Lower leg skin (tissue), 4 donors: ENCODE measurements at regions not wholly inside any gene's neighbourhood (a gene's known extent, or its start where the extent isn't known, plus 50 kb on each side); places are given as distances from the start of the nearest gene placed in this dataset.
"Not testable (repeated sequence)": the region's sequence is repeated elsewhere in the genome, so short reads cannot be mapped to it uniquely, and the experiment has no call there.

ENCODE experiments used
- DNase-seq, 2 donors: peaks; one replicate each; pipeline ENCODE4 v3.0.0-alpha.2; 2019; ENCODE audit warnings: low spot score in 2 of 2
- H3K4me3 ChIP-seq: fragments of 200-600 bp; sonication (generic); 2 replicates; pipeline ENCODE4 v1.5.1; 2017; ENCODE audit warnings: mild to moderate bottlenecking, low read depth; ENCODE audit not compliant: poor library complexity, severe bottlenecking
- CTCF ChIP-seq, 3 donors: fragments of 450-650 bp; IDR thresholded peaks; one replicate each; pipeline ENCODE4 v1.5.1; 2016; ENCODE audit warnings: antibody characterized with exemption in 3 of 3, mild to moderate bottlenecking in 3 of 3, moderate library complexity in 2 of 3
- POLR2A ChIP-seq, 2 donors: fragments of 450-650 bp; IDR thresholded peaks; one replicate each; pipeline ENCODE4 v1.6.1; 2016 to 2017; ENCODE audit warnings: antibody characterized with exemption in 2 of 2, mild to moderate bottlenecking in 1 of 2, moderate library complexity in 1 of 2
- WGBS, 2 donors: methylation state at CpG; one replicate each; pipeline ENCODE4 v1.1.5; 2018; 5-methylcytosine and 5-hydroxymethylcytosine counted together
- intact Hi-C: fragments of 100-400 bp; cut with DNase I; formaldehyde crosslinking; loops from one replicate; pipeline ENCODE4 v1.15.0; 2023; ENCODE audit warnings: low total_unique reads

DNA sequence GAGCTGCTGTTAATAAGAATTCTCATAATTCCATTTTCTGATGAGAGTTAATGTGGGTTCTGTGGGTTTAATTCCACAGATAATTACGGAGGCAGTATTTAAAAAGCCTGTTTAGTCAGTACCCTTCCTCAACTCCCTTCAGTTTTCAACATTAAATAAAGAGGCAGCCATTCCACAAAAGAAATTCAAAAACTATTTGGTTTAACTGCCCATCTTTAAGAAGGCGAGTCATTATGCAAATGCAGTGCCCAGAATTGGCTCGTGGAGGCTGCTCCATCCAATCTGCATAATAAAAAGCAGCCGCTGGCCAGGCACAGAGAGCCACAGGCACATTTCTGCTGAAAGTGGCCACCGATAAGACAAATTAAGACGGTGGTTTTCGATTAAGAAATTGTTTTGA, 194.4 kb upstream of the TOX3 start:
- TF ChIP-seq CTCF (IDR thresholded peaks at IDR 0.05), result no peak
- TF ChIP-seq POLR2A (IDR thresholded peaks at IDR 0.05), result no peak
- intact Hi-C loops, result no loop called here
- H3K4me3 ChIP-seq, result no peak overlapping the region
- no peak for DNase-seq
- 21 to 22% methylated on average over 7 of the region's 7 CpGs for WGBS, 2 donors

DNA sequence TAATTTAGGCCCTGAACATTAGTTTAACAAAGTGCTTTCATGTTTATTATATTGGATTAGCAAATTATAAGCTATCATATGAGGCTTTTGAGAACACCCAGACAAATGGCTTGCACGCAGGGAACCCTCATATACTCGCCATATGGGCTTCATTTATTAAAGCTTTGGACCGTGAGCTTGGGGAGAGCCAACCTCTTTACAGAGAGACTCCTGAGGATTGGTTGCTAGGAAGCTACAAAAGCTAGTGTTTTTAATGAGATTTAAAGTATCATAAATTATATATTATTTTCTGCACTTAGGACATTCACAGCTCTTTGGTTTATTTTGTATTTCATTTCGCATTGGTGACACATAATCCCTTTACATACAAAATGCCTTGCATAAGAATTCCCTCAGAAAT, 193.8 kb upstream of the TOX3 start:
- 59 to 63% methylated on average over 4 of the region's 4 CpGs for WGBS, 2 donors
- no peak overlapping the region for H3K4me3 ChIP-seq
- intact Hi-C loops, result no loop called here
- no peak for DNase-seq
- no peak for TF ChIP-seq CTCF (IDR thresholded peaks at IDR 0.05)
- no peak for TF ChIP-seq POLR2A (IDR thresholded peaks at IDR 0.05)

- no peak for DNase-seq
- 66 to 70% methylated on average over 2 of the region's 2 CpGs for WGBS, 2 donors
- no peak overlapping the region for H3K4me3 ChIP-seq
- intact Hi-C loops, result no loop called here
- no peak for TF ChIP-seq CTCF (IDR thresholded peaks at IDR 0.05)
- TF ChIP-seq POLR2A (IDR thresholded peaks at IDR 0.05), result no peak
Measured at GRCh38 chr16:52740333-52740732, 193.4 kb upstream of the TOX3 start.

DNA sequence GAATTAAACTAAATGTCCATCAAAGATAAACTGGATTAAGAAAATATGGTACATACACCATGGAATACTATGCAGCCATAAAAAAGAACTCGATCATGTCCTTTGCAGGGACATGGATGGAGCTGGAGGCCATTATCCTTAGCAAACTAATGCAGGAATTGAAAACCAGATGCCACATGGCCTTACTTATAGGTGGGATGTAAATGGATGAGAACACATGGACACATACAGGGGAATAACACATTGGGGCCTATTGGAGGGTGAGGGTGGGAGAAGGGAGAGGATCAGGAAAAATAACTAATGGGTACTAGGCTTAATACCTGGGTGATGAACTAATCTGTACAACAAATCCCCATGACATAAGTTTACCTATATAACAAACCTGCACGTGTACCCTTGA, 192.0 kb upstream of the TOX3 start:
- H3K4me3 ChIP-seq, DNase-seq, intact Hi-C loops: not testable (repeated sequence)
- 92 to 97% methylated on average over 2 of the region's 2 CpGs for WGBS, 2 donors

GRCh38 chr16:52731219-52731875, 184.4 kb upstream of the TOX3 start:
- no peak for TF ChIP-seq CTCF (IDR thresholded peaks at IDR 0.05)
- TF ChIP-seq POLR2A (IDR thresholded peaks at IDR 0.05), result no peak
- DNase-seq, result peak in 1 of 2 donors; percentile 85
- intact Hi-C loops, result no loop called here
- 91 to 92% methylated on average over 11 to 24 of the region's 24 CpGs for WGBS, 2 donors
- no peak overlapping the region for H3K4me3 ChIP-seq

DNA sequence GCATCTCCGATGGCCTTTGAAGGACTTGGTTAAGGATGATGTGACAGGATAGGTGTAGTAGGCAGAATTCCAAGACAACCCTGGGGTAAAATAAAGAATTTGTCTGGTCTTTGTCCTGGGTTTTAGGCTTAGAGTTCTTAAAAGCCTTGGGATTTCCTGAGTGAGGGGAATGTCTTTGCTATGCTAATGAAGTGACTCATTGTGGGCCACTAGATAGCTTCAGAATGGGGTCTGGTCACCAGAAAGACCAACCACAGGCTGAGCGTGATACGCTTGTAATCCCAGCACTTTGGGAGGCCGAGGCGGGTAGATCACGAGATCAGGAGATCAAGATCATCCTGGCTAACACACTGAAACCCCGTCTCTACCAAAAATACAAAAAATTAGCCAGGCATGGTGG, 182.8 kb upstream of the TOX3 start:
- intact Hi-C loops, result no loop called here
- 87 to 96% methylated on average over 7 of the region's 7 CpGs for WGBS, 2 donors
- no peak overlapping the region for H3K4me3 ChIP-seq
- no peak for DNase-seq
- TF ChIP-seq CTCF (IDR thresholded peaks at IDR 0.05) (no peak), POLR2A (IDR thresholded peaks at IDR 0.05) (no peak)
